Esophagus muscularis mucosa (tissue), 4 donors: ENCODE measurements at regions not wholly inside any gene's neighbourhood (a gene's known extent, or its start where the extent isn't known, plus 50 kb on each side); places are given as distances from the start of the nearest gene placed in this dataset.

Experiments used
- DNase-seq: peaks from one replicate; pipeline ENCODE4 v3.0.0-alpha.2; 2017; ENCODE audit errors: extremely low spot score
- H3K27ac ChIP-seq, 4 donors: fragments of 200-600 bp; sonication (generic); replicated peaks in 1 of 4; 1 replicate in 3 of 4; 2 replicates in 1 of 4; pipeline ENCODE4 v1.5.1; 2016 to 2019; ENCODE audit warnings: mild to moderate bottlenecking in 1 of 4
- H3K27me3 ChIP-seq, 4 donors: fragments of 200-600 bp; sonication (generic); one replicate each; pipeline versions ENCODE4 v1.5.1 to v1.6.0; 2016 to 2019
- H3K36me3 ChIP-seq, 4 donors: fragments of 200-600 bp; sonication (generic); one replicate each; pipeline ENCODE4 v1.5.1; 2016 to 2019
- H3K4me1 ChIP-seq, 4 donors: fragments of 200-600 bp; sonication (generic); one replicate each; pipeline ENCODE4 v1.5.1; 2016 to 2019
- H3K4me3 ChIP-seq, 4 donors: fragments of 200-600 bp; sonication (generic); 1 replicate in 2 of 4; 2 replicates in 2 of 4; pipeline ENCODE4 v1.5.1; 2016 to 2019; ENCODE audit warnings: mild to moderate bottlenecking in 4 of 4, moderate library complexity in 1 of 4
- H3K9me3 ChIP-seq, 4 donors: fragments of 200-600 bp; sonication (generic); 1 replicate in 3 of 4; 2 replicates in 1 of 4; pipeline ENCODE4 v1.5.1; 2016 to 2019
- CTCF ChIP-seq, 3 experiments: fragments of 200-600 bp in 2 of 3; fragments of 450-650 bp in 1 of 3; sonication (generic) in 2 of 3; IDR thresholded peaks; one replicate each; pipeline ENCODE4 v1.5.1; 2017 to 2019; ENCODE audit warnings: antibody characterized with exemption in 3 of 3, mild to moderate bottlenecking in 2 of 3, moderate library complexity in 1 of 3
- EP300 ChIP-seq: sonication (generic); formaldehyde crosslinking; IDR thresholded peaks from one replicate; pipeline ENCODE4 v1.6.1; 2017; ENCODE audit warnings: antibody characterized with exemption
- POLR2A ChIP-seq: fragments of 450-650 bp; IDR thresholded peaks from one replicate; pipeline ENCODE4 v1.6.1; 2017; ENCODE audit warnings: antibody characterized with exemption, moderate library complexity, mild to moderate bottlenecking, low read depth
- POLR2AphosphoS5 ChIP-seq, 2 donors: sonication (generic); formaldehyde crosslinking; IDR thresholded peaks; one replicate each; pipeline ENCODE4 v1.6.1; 2017; ENCODE audit warnings: antibody characterized with exemption in 2 of 2
- WGBS: methylation state at CpG from one replicate; pipeline ENCODE4 v1.1.5; 2018; 5-methylcytosine and 5-hydroxymethylcytosine counted together
- intact Hi-C: fragments of 100-400 bp; cut with DNase I; formaldehyde crosslinking; loops from one replicate; pipeline ENCODE4 v1.15.1; 2023

- intact Hi-C loops, result no loop called here
- WGBS, result 61% methylated on average over 3 of the region's 3 CpGs
- Histone ChIP-seq H3K4me3 (no peak overlapping the region), H3K36me3 (no peaks in the 10 kb centered on the region), H3K9me3 (no peaks in the 10 kb centered on the region), H3K4me1 (no peaks in the 10 kb centered on the region), H3K27ac (no peak overlapping the region), H3K27me3 (no peaks in the 10 kb centered on the region)
- TF ChIP-seq POLR2AphosphoS5 (IDR thresholded peaks at IDR 0.05) (no peak), POLR2A (no peak), CTCF (IDR thresholded peaks at IDR 0.05) (no peak), EP300 (no peak)
- DNase-seq, result no peak
Measured at GRCh38 chr5:120251898-120252297, 212.2 kb upstream of the PRR16 start.

GRCh38 chr5:120252839-120253238, 211.3 kb upstream of the PRR16 start:
- 88% methylated on average over 3 of the region's 3 CpGs for WGBS
- no peak overlapping the region for H3K4me3 ChIP-seq
- DNase-seq, result no peak
- TF ChIP-seq POLR2A, result no peak
- no peak for TF ChIP-seq POLR2AphosphoS5 (IDR thresholded peaks at IDR 0.05)
- no peak for TF ChIP-seq CTCF (IDR thresholded peaks at IDR 0.05)
- no peak for TF ChIP-seq EP300
- no peaks in the 10 kb centered on the region for H3K27me3 ChIP-seq
- no peak overlapping the region for H3K27ac ChIP-seq
- intact Hi-C loops, result no loop called here
- H3K36me3 ChIP-seq, result no peaks in the 10 kb centered on the region
- no peaks in the 10 kb centered on the region for H3K9me3 ChIP-seq
- no peaks in the 10 kb centered on the region for H3K4me1 ChIP-seq

- Histone ChIP-seq H3K4me1 (no peaks in the 10 kb centered on the region), H3K9me3 (no peaks in the 10 kb centered on the region), H3K4me3 (no peak overlapping the region), H3K27ac (no peak overlapping the region), H3K27me3 (no peaks in the 10 kb centered on the region), H3K36me3 (no peaks in the 10 kb centered on the region)
- DNase-seq, result no peak
- intact Hi-C loops, result no loop called here
- WGBS, result 64% methylated on average over 1 of the region's 1 CpG
- TF ChIP-seq EP300 (no peak), POLR2A (no peak), CTCF (IDR thresholded peaks at IDR 0.05) (no peak), POLR2AphosphoS5 (IDR thresholded peaks at IDR 0.05) (no peak)
Measured at GRCh38 chr5:120254385-120254784, 209.7 kb upstream of the PRR16 start.

- intact Hi-C loops, result no loop called here
- TF ChIP-seq CTCF (IDR thresholded peaks at IDR 0.05) (no peak), POLR2A (no peak), POLR2AphosphoS5 (IDR thresholded peaks at IDR 0.05) (no peak), EP300 (no peak)
- H3K4me1 ChIP-seq, result no peaks in the 10 kb centered on the region
- DNase-seq, result no peak
- H3K9me3 ChIP-seq, result no peaks in the 10 kb centered on the region
- no peaks in the 10 kb centered on the region for H3K27me3 ChIP-seq
- H3K36me3 ChIP-seq, result no peaks in the 10 kb centered on the region
- no peak overlapping the region for H3K27ac ChIP-seq
- 42% methylated on average over 2 of the region's 2 CpGs for WGBS
- H3K4me3 ChIP-seq, result no peak overlapping the region
Measured at GRCh38 chr5:120255214-120255613, 208.9 kb upstream of the PRR16 start.

GRCh38 chr5:120256376-120256775, 207.7 kb upstream of the PRR16 start:
- DNase-seq, result no peak
- Histone ChIP-seq H3K27ac (no peak overlapping the region), H3K4me1 (no peaks in the 10 kb centered on the region), H3K9me3 (no peaks in the 10 kb centered on the region), H3K27me3 (no peaks in the 10 kb centered on the region), H3K4me3 (no peak overlapping the region), H3K36me3 (no peaks in the 10 kb centered on the region)
- TF ChIP-seq EP300 (no peak), POLR2A (no peak), POLR2AphosphoS5 (IDR thresholded peaks at IDR 0.05) (no peak), CTCF (IDR thresholded peaks at IDR 0.05) (no peak)
- intact Hi-C loops, result no loop called here
- 69% methylated on average over 1 of the region's 1 CpG for WGBS
